Stomach (tissue), 4 donors: ENCODE measurements at regions not wholly inside any gene's neighbourhood (a gene's known extent, or its start where the extent isn't known, plus 50 kb on each side); places are given as distances from the start of the nearest gene placed in this dataset.

Experiments
- CTCF ChIP-seq, 7 experiments: fragments of 450-650 bp in 4 of 7; fragments of 200-600 bp in 3 of 7; sonication (generic) in 3 of 7; IDR thresholded peaks; one replicate each; pipeline ENCODE4 v1.5.1; 2016 to 2019; ENCODE audit warnings: antibody characterized with exemption in 7 of 7, control low read depth in 2 of 7, mild to moderate bottlenecking in 1 of 7
- EP300 ChIP-seq: sonication (generic); formaldehyde crosslinking; IDR thresholded peaks from one replicate; pipeline ENCODE4 v1.6.1; 2017; ENCODE audit warnings: antibody characterized with exemption
- POLR2A ChIP-seq, 4 donors: fragments of 450-650 bp; IDR thresholded peaks; one replicate each; pipeline ENCODE4 v1.6.1; 2016; ENCODE audit warnings: antibody characterized with exemption in 4 of 4, control low read depth in 2 of 4, mild to moderate bottlenecking in 1 of 4, moderate library complexity in 1 of 4
- POLR2AphosphoS5 ChIP-seq, 3 donors: sonication (generic); formaldehyde crosslinking; IDR thresholded peaks; one replicate each; pipeline ENCODE4 v1.6.1; 2016; ENCODE audit warnings: antibody characterized with exemption in 3 of 3

GRCh38 chr20:48257833-48258232 is 472.6 kb upstream of the SULF2 start:
- TF ChIP-seq CTCF (IDR thresholded peaks at IDR 0.05) (no peak), POLR2A (IDR thresholded peaks at IDR 0.05) (no peak), EP300 (no peak), POLR2AphosphoS5 (IDR thresholded peaks at IDR 0.05) (no peak)
